Mucosa of gallbladder (tissue), 1 donor: ENCODE measurements at regions not wholly inside any gene's neighbourhood (a gene's known extent, or its start where the extent isn't known, plus 50 kb on each side); places are given as distances from the start of the nearest gene placed in this dataset.
A peak's percentile ranks its signal among the peaks of the same experiment; 100 is the strongest.
"Not testable (repeated sequence)": the region's sequence is repeated elsewhere in the genome, so short reads cannot be mapped to it uniquely, and the experiment has no call there.

ENCODE experiments used
- DNase-seq: peaks from one replicate; pipeline ENCODE4 v3.0.0-alpha.2; 2020; ENCODE audit warnings: low spot score
- donor health status: DM: no; HTN: no; CAD: no.

DNA sequence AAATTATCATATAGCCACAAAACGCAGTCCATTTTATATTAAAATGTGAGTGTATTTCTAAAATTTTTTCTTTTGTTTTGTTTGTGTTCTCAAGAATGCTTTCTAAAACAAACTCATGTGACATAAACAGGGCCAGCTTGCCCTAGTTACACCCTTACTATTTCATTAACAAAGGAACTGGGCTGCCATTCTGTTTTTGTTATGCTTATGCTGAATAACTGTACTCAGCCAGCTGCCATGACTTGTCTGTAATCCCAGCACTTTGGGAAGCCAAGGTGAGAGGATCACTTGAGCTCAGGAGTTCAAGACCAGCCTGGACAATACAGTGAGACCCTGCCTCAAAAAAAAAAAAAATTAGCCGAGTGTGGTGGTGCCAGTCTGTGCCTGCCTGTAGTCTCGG, 66.0 kb upstream of the TMED7 start:
- not testable (repeated sequence) for DNase-seq

DNA sequence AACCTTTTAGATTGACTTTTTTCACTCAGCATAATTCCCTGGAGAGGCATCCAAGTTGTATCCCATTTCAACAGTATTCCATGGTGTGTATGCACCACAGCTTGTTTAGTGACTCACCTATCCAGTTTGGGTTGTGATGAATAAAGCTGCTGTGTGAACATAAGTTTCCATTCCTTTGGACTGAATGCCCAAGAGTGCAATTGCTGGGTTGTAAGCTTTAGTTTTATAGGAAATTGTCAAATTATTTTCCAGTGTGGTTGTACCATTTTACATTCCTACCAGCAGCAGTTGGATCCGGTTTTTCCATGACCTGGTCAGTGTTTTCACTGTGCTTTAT, 60.9 kb upstream of the TMED7 start:
- DNase-seq, result no peak

- DNase-seq, result peak; percentile 23
These were observed 60.4 kb upstream of the TMED7 start for GRCh38 chr5:115686051-115686737.

GRCh38 chr5:115685490-115685889, 59.7 kb upstream of the TMED7 start:
- no peak for DNase-seq

DNA sequence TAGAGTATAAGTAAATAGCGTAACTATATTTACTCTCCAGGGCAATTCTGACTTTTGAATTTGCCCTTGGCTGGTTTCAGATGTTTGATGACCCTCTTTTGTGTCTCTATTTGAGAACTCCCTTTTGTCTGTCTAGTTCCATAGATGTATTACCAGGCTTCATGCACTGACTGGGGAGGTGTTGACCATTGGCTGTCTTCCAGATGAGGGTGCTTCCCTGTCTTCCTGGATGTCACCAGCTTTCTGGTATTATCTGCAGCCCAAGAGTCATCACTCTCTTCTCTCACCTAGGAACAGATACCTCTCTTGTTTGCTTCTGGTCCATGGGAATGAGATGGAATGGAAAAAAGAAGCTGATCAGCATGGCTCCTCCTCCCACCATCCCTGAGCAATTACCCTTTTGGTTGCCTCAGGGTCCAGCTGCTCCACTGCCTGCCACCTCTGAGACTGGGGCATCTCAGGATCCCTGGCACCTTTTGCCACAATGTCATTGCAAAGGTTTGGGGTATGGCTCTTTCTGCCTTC, 58.7 kb upstream of the TMED7 start:
- DNase-seq, result no peak

- DNase-seq, result no peak
These were observed 57.2 kb upstream of the TMED7 start for GRCh38 chr5:115683081-115683480.
